ENCODE measurements at regions not wholly inside any gene's neighbourhood (a gene's known extent, or its start where the extent isn't known, plus 50 kb on each side); places are given as distances from the start of the nearest gene placed in this dataset.

- H3K27ac ChIP-seq: no peak overlapping the region
- H3K36me3 ChIP-seq: no peaks in the 10 kb centered on the region
- TF ChIP-seq CTCF (IDR thresholded peaks at IDR 0.05): no peak
- TF ChIP-seq POLR2A (IDR thresholded peaks at IDR 0.05): no peak
- TF ChIP-seq EP300 (IDR thresholded peaks at IDR 0.05): no peak
- no peaks in the 10 kb centered on the region for H3K9me3 ChIP-seq
- H3K4me1 ChIP-seq: no peaks in the 10 kb centered on the region
- H3K4me3 ChIP-seq: no peak overlapping the region
- DNase-seq (ENCODE audit: low spot score in 2 of 2): no peak
- H3K27me3 ChIP-seq: no peaks in the 10 kb centered on the region
- WGBS, 2 donors: 87 to 90% methylated on average over 2 of the region's 2 CpGs
Measured at GRCh38 chr4:102172341-102172740, 172.9 kb downstream of the SLC39A8 start.

GRCh38 chr4:102170910-102171309 lies 174.4 kb downstream of the SLC39A8 start:
- H3K27me3 ChIP-seq: no peaks in the 10 kb centered on the region
- H3K36me3 ChIP-seq: no peaks in the 10 kb centered on the region
- TF ChIP-seq EP300 (IDR thresholded peaks at IDR 0.05) (no peak), POLR2A (IDR thresholded peaks at IDR 0.05) (no peak), CTCF (IDR thresholded peaks at IDR 0.05) (no peak)
- H3K4me1 ChIP-seq: no peaks in the 10 kb centered on the region
- H3K27ac ChIP-seq: no peak overlapping the region
- H3K4me3 ChIP-seq: no peak overlapping the region
- DNase-seq (ENCODE audit: low spot score in 2 of 2): no peak
- H3K9me3 ChIP-seq: no peaks in the 10 kb centered on the region

GRCh38 chr4:102169345-102169744 lies 175.9 kb downstream of the SLC39A8 start:
- TF ChIP-seq EP300 (IDR thresholded peaks at IDR 0.05) (no peak), CTCF (IDR thresholded peaks at IDR 0.05) (no peak), POLR2A (IDR thresholded peaks at IDR 0.05) (no peak)
- no peak overlapping the region for H3K27ac ChIP-seq
- H3K4me3 ChIP-seq: no peak overlapping the region
- no peaks in the 10 kb centered on the region for H3K9me3 ChIP-seq
- no peaks in the 10 kb centered on the region for H3K27me3 ChIP-seq
- no peaks in the 10 kb centered on the region for H3K4me1 ChIP-seq
- H3K36me3 ChIP-seq: no peaks in the 10 kb centered on the region
- 86 to 90% methylated on average over 2 of the region's 2 CpGs for WGBS, 2 donors
- DNase-seq (ENCODE audit: low spot score in 2 of 2): no peak

- 54 to 67% methylated on average over 4 of the region's 4 CpGs for WGBS, 2 donors
Measured at GRCh38 chr4:102168580-102168979, 176.7 kb downstream of the SLC39A8 start.

GRCh38 chr4:102165584-102165983 lies 179.7 kb downstream of the SLC39A8 start:
- Histone ChIP-seq H3K9me3 (no peaks in the 10 kb centered on the region), H3K27me3 (no peaks in the 10 kb centered on the region), H3K4me3 (no peak overlapping the region), H3K27ac (no peak overlapping the region), H3K36me3 (no peaks in the 10 kb centered on the region), H3K4me1 (no peaks in the 10 kb centered on the region)
- 87 to 91% methylated on average over 7 to 8 of the region's 8 CpGs for WGBS, 2 donors
- TF ChIP-seq EP300 (IDR thresholded peaks at IDR 0.05): no peak
- TF ChIP-seq CTCF (IDR thresholded peaks at IDR 0.05): no peak
- TF ChIP-seq POLR2A (IDR thresholded peaks at IDR 0.05): no peak
- no peak for DNase-seq (ENCODE audit: low spot score in 2 of 2)

More at GRCh38 chr4:102168580-102168979, 176.7 kb downstream of the SLC39A8 start:
- TF ChIP-seq POLR2A (IDR thresholded peaks at IDR 0.05): no peak
- no peak for TF ChIP-seq EP300 (IDR thresholded peaks at IDR 0.05)
- TF ChIP-seq CTCF (IDR thresholded peaks at IDR 0.05): no peak
- no peaks in the 10 kb centered on the region for H3K9me3 ChIP-seq
- H3K4me1 ChIP-seq: no peaks in the 10 kb centered on the region
- no peaks in the 10 kb centered on the region for H3K27me3 ChIP-seq
- DNase-seq (ENCODE audit: low spot score in 2 of 2): no peak
- H3K4me3 ChIP-seq: no peak overlapping the region
- H3K36me3 ChIP-seq: no peaks in the 10 kb centered on the region
- no peak overlapping the region for H3K27ac ChIP-seq

All from tibial nerve (tissue), 4 donors.